Astrocyte (in vitro differentiated cells and primary cell): ENCODE measurements at regions not wholly inside any gene's neighbourhood (a gene's known extent, or its start where the extent isn't known, plus 50 kb on each side); places are given as distances from the start of the nearest gene placed in this dataset.

Source experiments
- DNase-seq: peaks from one replicate; pipeline ENCODE4 v3.0.0-alpha.2; 2010; ENCODE audit warnings: low read depth
- FAIRE-seq: peaks from 2 replicates; lab custom pipeline; 2011; peaks lifted over from hg19 to GRCh38; lab: Jason Lieb, UNC
- H2AFZ ChIP-seq: 2 replicates; pipeline ENCODE4 v1.6.0; 2012; ENCODE audit warnings: low read depth, low read length, inconsistent platforms
- H3K27ac ChIP-seq: 2 replicates; pipeline ENCODE4 v1.5.1; 2011; ENCODE audit warnings: low read depth, low read length, inconsistent platforms
- H3K27me3 ChIP-seq: 2 replicates; pipeline ENCODE4 v1.6.0; 2011; ENCODE audit warnings: low read length, inconsistent platforms; ENCODE audit not compliant: insufficient read depth
- H3K36me3 ChIP-seq: 2 replicates; pipeline ENCODE4 v1.5.1; 2011; ENCODE audit warnings: low read length, inconsistent platforms; ENCODE audit not compliant: insufficient read depth
- H3K4me1 ChIP-seq: 2 replicates; pipeline ENCODE4 v1.5.1; 2011; ENCODE audit warnings: low read length, inconsistent platforms; ENCODE audit not compliant: insufficient read depth
- H3K4me2 ChIP-seq: 2 replicates; pipeline ENCODE4 v1.6.0; 2012; ENCODE audit warnings: low read length, inconsistent platforms
- H3K4me3 ChIP-seq: 2 replicates; pipeline ENCODE4 v1.5.1; 2011; ENCODE audit warnings: low read depth, mild to moderate bottlenecking, low read length, inconsistent platforms; ENCODE audit not compliant: insufficient read depth
- H3K79me2 ChIP-seq: 2 replicates; pipeline ENCODE4 v1.6.0; 2012; ENCODE audit warnings: mild to moderate bottlenecking, low read length, inconsistent platforms; ENCODE audit not compliant: insufficient read depth
- H3K9ac ChIP-seq: 2 replicates; pipeline ENCODE4 v1.6.0; 2012; ENCODE audit warnings: mild to moderate bottlenecking, low read length, inconsistent platforms
- H3K9me3 ChIP-seq: 2 replicates; pipeline ENCODE4 v1.5.1; 2012; ENCODE audit warnings: low read depth, mild to moderate bottlenecking, low read length, inconsistent platforms; ENCODE audit not compliant: insufficient read depth
- H4K20me1 ChIP-seq: 2 replicates; pipeline ENCODE4 v1.6.0; 2012; ENCODE audit warnings: low read length, inconsistent platforms; ENCODE audit not compliant: insufficient read depth
- H3K27ac Mint-ChIP-seq: one replicate; pipeline ENCODE4 v1.8.0; 2021; ENCODE audit warnings: mild to moderate bottlenecking, mixed read lengths; ENCODE audit not compliant: unreplicated experiment
- H3K27me3 Mint-ChIP-seq: one replicate; pipeline ENCODE4 v1.8.0; 2021; ENCODE audit warnings: low read depth, mixed read lengths; ENCODE audit not compliant: unreplicated experiment
- H3K36me3 Mint-ChIP-seq: one replicate; pipeline ENCODE4 v1.8.0; 2021; ENCODE audit warnings: low read depth, mixed read lengths; ENCODE audit not compliant: unreplicated experiment
- H3K4me1 Mint-ChIP-seq: one replicate; pipeline ENCODE4 v1.8.0; 2021; ENCODE audit warnings: low read depth, mixed read lengths; ENCODE audit not compliant: unreplicated experiment
- H3K4me3 Mint-ChIP-seq: one replicate; pipeline ENCODE4 v1.8.0; 2021; ENCODE audit warnings: mild to moderate bottlenecking, moderate library complexity, mixed read lengths; ENCODE audit not compliant: unreplicated experiment
- H3K9me3 Mint-ChIP-seq: one replicate; pipeline ENCODE4 v1.8.0; 2021; ENCODE audit warnings: mild to moderate bottlenecking, mixed read lengths; ENCODE audit not compliant: unreplicated experiment
- CTCF ChIP-seq: IDR thresholded peaks from 2 replicates; pipeline ENCODE4 v1.5.1; 2011; ENCODE audit warnings: low read depth, mild to moderate bottlenecking, inconsistent platforms, low read length, moderate library complexity; ENCODE audit not compliant: insufficient read depth
- EZH2 ChIP-seq: IDR thresholded peaks from 2 replicates; pipeline ENCODE4 v1.6.1; 2012; ENCODE audit warnings: mild to moderate bottlenecking, low read length, inconsistent platforms; ENCODE audit not compliant: insufficient read depth

- H3K9me3 Mint-ChIP-seq = no peaks in the 10 kb centered on the region
- peaks cover 3% of the 10 kb centered on the region for H3K4me1 Mint-ChIP-seq
- H3K9ac ChIP-seq = no peak overlapping the region
- no peak overlapping the region for H3K4me3 ChIP-seq
- H3K4me3 Mint-ChIP-seq = no peak overlapping the region
- no peak overlapping the region for H3K27ac Mint-ChIP-seq
- no peaks in the 10 kb centered on the region for H3K36me3 Mint-ChIP-seq
- no peaks in the 10 kb centered on the region for H3K27me3 Mint-ChIP-seq
- H3K4me2 ChIP-seq = no peak overlapping the region
- no peaks in the 10 kb centered on the region for H4K20me1 ChIP-seq
- no peak for DNase-seq
- no peak for FAIRE-seq
- H3K27me3 ChIP-seq = no peaks in the 10 kb centered on the region
- no peaks in the 10 kb centered on the region for H3K9me3 ChIP-seq
- H2AFZ ChIP-seq = no peak overlapping the region
- no peaks in the 10 kb centered on the region for H3K79me2 ChIP-seq
- no peak overlapping the region for H3K27ac ChIP-seq
- no peaks in the 10 kb centered on the region for H3K36me3 ChIP-seq
- TF ChIP-seq CTCF (no peak), EZH2 (no peak)
- no peaks in the 10 kb centered on the region for H3K4me1 ChIP-seq
Measured at GRCh38 chr2:209086761-209087160, 337.1 kb upstream of the MAP2 start.

- Mint-ChIP-seq H3K27me3 (no peaks in the 10 kb centered on the region), H3K4me1 (peaks cover 16% of the 10 kb centered on the region), H3K9me3 (no peaks in the 10 kb centered on the region), H3K36me3 (no peaks in the 10 kb centered on the region), H3K4me3 (no peak overlapping the region), H3K27ac (no peak overlapping the region)
- no peak overlapping the region for H3K4me2 ChIP-seq
- H3K9me3 ChIP-seq = no peaks in the 10 kb centered on the region
- no peak overlapping the region for H3K9ac ChIP-seq
- no peak for DNase-seq
- H3K27me3 ChIP-seq = no peaks in the 10 kb centered on the region
- no peaks in the 10 kb centered on the region for H4K20me1 ChIP-seq
- no peaks in the 10 kb centered on the region for H3K4me1 ChIP-seq
- FAIRE-seq = no peak
- no peaks in the 10 kb centered on the region for H3K36me3 ChIP-seq
- TF ChIP-seq CTCF = no peak
- no peak for TF ChIP-seq EZH2
- no peak overlapping the region for H2AFZ ChIP-seq
- no peaks in the 10 kb centered on the region for H3K79me2 ChIP-seq
- no peak overlapping the region for H3K4me3 ChIP-seq
- no peak overlapping the region for H3K27ac ChIP-seq
Measured at GRCh38 chr2:209091056-209091455, 332.8 kb upstream of the MAP2 start.

- H3K4me2 ChIP-seq = no peak overlapping the region
- Mint-ChIP-seq H3K9me3 (no peaks in the 10 kb centered on the region), H3K27ac (peak overlapping the region; percentile 51), H3K36me3 (no peaks in the 10 kb centered on the region), H3K27me3 (no peaks in the 10 kb centered on the region), H3K4me3 (no peak overlapping the region), H3K4me1 (peaks cover 16% of the 10 kb centered on the region)
- no peaks in the 10 kb centered on the region for H3K4me1 ChIP-seq
- TF ChIP-seq CTCF = no peak
- no peak for TF ChIP-seq EZH2
- H3K27ac ChIP-seq = no peak overlapping the region
- no peak overlapping the region for H3K4me3 ChIP-seq
- no peaks in the 10 kb centered on the region for H3K27me3 ChIP-seq
- no peak overlapping the region for H3K9ac ChIP-seq
- no peak for FAIRE-seq
- no peaks in the 10 kb centered on the region for H3K9me3 ChIP-seq
- DNase-seq = no peak
- no peaks in the 10 kb centered on the region for H4K20me1 ChIP-seq
- no peaks in the 10 kb centered on the region for H3K79me2 ChIP-seq
- no peak overlapping the region for H2AFZ ChIP-seq
- H3K36me3 ChIP-seq = no peaks in the 10 kb centered on the region
Measured at GRCh38 chr2:209094221-209094620, 329.6 kb upstream of the MAP2 start.
